ENCODE measurements at regions not wholly inside any gene's neighbourhood (a gene's known extent, or its start where the extent isn't known, plus 50 kb on each side); places are given as distances from the start of the nearest gene placed in this dataset.

DNA sequence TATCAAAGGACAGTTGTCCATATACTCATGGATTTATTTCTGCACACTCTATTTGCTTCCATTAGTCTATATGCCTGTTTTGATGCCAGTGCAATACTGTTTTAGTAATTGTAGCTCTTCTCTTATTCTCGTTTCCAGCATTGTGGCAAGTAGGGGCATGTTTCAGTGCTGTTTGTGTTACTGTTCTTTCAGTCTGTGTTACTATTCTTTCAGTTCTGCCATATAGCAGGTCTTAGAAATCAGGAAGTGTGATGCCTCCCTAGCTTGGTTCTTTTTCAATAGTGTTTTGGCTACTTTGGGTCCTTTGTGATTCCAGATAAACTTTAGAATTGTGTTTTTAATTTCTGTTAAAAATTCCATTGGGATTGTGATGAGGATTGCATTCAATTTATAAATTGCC, 180.5 kb upstream of the PTPRD start:
- no peak for TF ChIP-seq SUZ12 (IDR thresholded peaks at IDR 0.05; ENCODE audit: extremely low read depth, insufficient read depth, insufficient read length)
- no peak for TF ChIP-seq ZNF274 (IDR thresholded peaks at IDR 0.05; ENCODE audit: low read depth, low read length)
- TF ChIP-seq YY1 (IDR thresholded peaks at IDR 0.05; ENCODE audit: insufficient read depth, insufficient read length), result no peak
